Thyroid gland (tissue), 4 donors: ENCODE measurements at regions not wholly inside any gene's neighbourhood (a gene's known extent, or its start where the extent isn't known, plus 50 kb on each side); places are given as distances from the start of the nearest gene placed in this dataset. TPM values are rescaled to one million over a fixed set of nuclear protein-coding genes. Genes with fewer than 3 reads are reported as not detected.
A peak's percentile ranks its signal among the peaks of the same experiment; 100 is the strongest.

Experiments
- DNase-seq, 2 donors: peaks; one replicate each; pipeline ENCODE4 v3.0.0-alpha.2; 2019
- H3K27ac ChIP-seq, 3 donors: fragments of 200-600 bp; sonication (generic); 1 replicate in 2 of 3; 2 replicates in 1 of 3; pipeline ENCODE4 v1.5.1; 2016 to 2019; ENCODE audit warnings: mild to moderate bottlenecking in 1 of 3, moderate library complexity in 1 of 3
- H3K27me3 ChIP-seq: fragments of 200-600 bp; sonication (generic); one replicate; pipeline ENCODE4 v1.5.1; 2019
- H3K36me3 ChIP-seq, 2 donors: fragments of 200-600 bp; sonication (generic); one replicate each; pipeline ENCODE4 v1.5.1; 2016 to 2019
- H3K4me1 ChIP-seq, 2 donors: fragments of 200-600 bp; sonication (generic); one replicate each; pipeline ENCODE4 v1.5.1; 2017 to 2019
- H3K4me3 ChIP-seq, 3 donors: fragments of 200-600 bp; sonication (generic); replicated peaks in 1 of 3; 1 replicate in 2 of 3; 2 replicates in 1 of 3; pipeline ENCODE4 v1.5.1; 2016; ENCODE audit warnings: mild to moderate bottlenecking in 1 of 3
- H3K9me3 ChIP-seq: fragments of 200-600 bp; sonication (generic); one replicate; pipeline ENCODE4 v1.5.1; 2017
- CTCF ChIP-seq, 6 experiments: fragments of 200-600 bp in 3 of 6; fragments of 450-650 bp in 3 of 6; sonication (generic) in 3 of 6; IDR thresholded peaks; one replicate each; pipeline ENCODE4 v1.5.1; 2016 to 2019; ENCODE audit warnings: antibody characterized with exemption in 6 of 6, mild to moderate bottlenecking in 2 of 6, inconsistent platforms in 1 of 6, moderate library complexity in 1 of 6
- POLR2A ChIP-seq, 2 donors: fragments of 450-650 bp; IDR thresholded peaks; one replicate each; pipeline ENCODE4 v1.6.1; 2017; ENCODE audit warnings: antibody characterized with exemption in 2 of 2, mild to moderate bottlenecking in 2 of 2, moderate library complexity in 1 of 2
- WGBS, 2 donors: methylation state at CpG; one replicate each; pipeline ENCODE4 v1.1.5; 2017; 5-methylcytosine and 5-hydroxymethylcytosine counted together
- intact Hi-C: fragments of 100-400 bp; cut with DNase I; formaldehyde crosslinking; loops from one replicate; pipeline ENCODE4 v1.15.1; 2023
- small RNA-seq: library from RNA; depleted of rRNA; stranded (forward); fragments of <200 nt; gene quantifications from one replicate; pipeline ENCODE3, GENCODE V24; 2016

- Histone ChIP-seq H3K36me3 (no peaks in the 10 kb centered on the region), H3K27ac (peak overlapping the region; percentile 63 to 84 (median 68)), H3K4me1 (peaks cover 35 to 49% of the 10 kb centered on the region in 2 donors), H3K4me3 (no peak overlapping the region), H3K27me3 (no peaks in the 10 kb centered on the region), H3K9me3 (no peaks in the 10 kb centered on the region)
- intact Hi-C loops: no loop called here
- 94 to 100% methylated on average over 3 of the region's 3 CpGs for WGBS, 2 donors
- TF ChIP-seq POLR2A (IDR thresholded peaks at IDR 0.05) (no peak), CTCF (IDR thresholded peaks at IDR 0.05) (no peak)
- peak; percentile 71 to 76 for DNase-seq
Measured at GRCh38 chr11:122170815-122171475, 54.9 kb upstream of the BLID start.

- no peaks in the 10 kb centered on the region for H3K9me3 ChIP-seq
- H3K36me3 ChIP-seq: no peaks in the 10 kb centered on the region
- DNase-seq: no peak
- intact Hi-C loops: no loop called here
- H3K27me3 ChIP-seq: no peaks in the 10 kb centered on the region
- no peak overlapping the region for H3K27ac ChIP-seq
- H3K4me3 ChIP-seq: no peak overlapping the region
- no peak for TF ChIP-seq POLR2A (IDR thresholded peaks at IDR 0.05)
- no peak for TF ChIP-seq CTCF (IDR thresholded peaks at IDR 0.05)
- WGBS, 2 donors: 91 to 93% methylated on average over 3 of the region's 3 CpGs
- peaks cover 23 to 55% of the 10 kb centered on the region in 2 donors for H3K4me1 ChIP-seq
Measured at GRCh38 chr11:122168218-122168617, 52.2 kb upstream of the BLID start.

GRCh38 chr11:122167100-122167499 lies 51.1 kb upstream of the BLID start:
- intact Hi-C loops: no loop called here
- no peak for TF ChIP-seq POLR2A (IDR thresholded peaks at IDR 0.05)
- no peak for TF ChIP-seq CTCF (IDR thresholded peaks at IDR 0.05)
- Histone ChIP-seq H3K9me3 (no peaks in the 10 kb centered on the region), H3K4me1 (peaks cover 15 to 53% of the 10 kb centered on the region in 2 donors), H3K4me3 (no peak overlapping the region), H3K36me3 (no peaks in the 10 kb centered on the region), H3K27me3 (no peaks in the 10 kb centered on the region), H3K27ac (no peak overlapping the region)
- DNase-seq: no peak
- 78 to 94% methylated on average over 3 of the region's 3 CpGs for WGBS, 2 donors

GRCh38 chr11:122165607-122166371 lies 49.8 kb upstream of the BLID start:
- 61 to 78% methylated on average over 7 of the region's 7 CpGs for WGBS, 2 donors
- Histone ChIP-seq H3K36me3 (no peaks in the 10 kb centered on the region), H3K27ac (peak overlapping the region; percentile 2 to 66 (median 45)), H3K27me3 (no peaks in the 10 kb centered on the region), H3K9me3 (no peaks in the 10 kb centered on the region), H3K4me3 (no peak overlapping the region), H3K4me1 (peaks cover 16 to 55% of the 10 kb centered on the region in 2 donors)
- no peak for DNase-seq
- TF ChIP-seq POLR2A (IDR thresholded peaks at IDR 0.05): no peak
- no peak for TF ChIP-seq CTCF (IDR thresholded peaks at IDR 0.05)
- intact Hi-C loops: no loop called here

Small RNAs in the stretch of these regions (small RNA-seq; reads per million reads assigned to genes)
- gene RNU4ATAC10P (not detected), gene RNU4ATAC5P (not detected), gene RNU6-592P (not detected)
